PC-3 (cell line): ENCODE measurements at regions not wholly inside any gene's neighbourhood (a gene's known extent, or its start where the extent isn't known, plus 50 kb on each side); places are given as distances from the start of the nearest gene placed in this dataset.

Experiments
- ATAC-seq: fragments of 200-7000 bp; cut with Tn5 transposase; 2 replicates; pipeline ENCODE4 v1.9.1; 2020; ENCODE audit warnings: mild to moderate bottlenecking, moderate library complexity
- BruUV-seq: library from RNA; stranded (reverse); fragments of 400-500 nt; replicated peaks from 2 replicates; lab custom pipeline; 2021; lab: Mats Ljungman, UMichigan
- CTCF ChIA-PET: fragments of 300-600 bp; sonication (Branson Sonifier 250); formaldehyde crosslinking; loops from one replicate; lab custom pipeline; 2022; ENCODE audit warnings: antibody characterized with exemption; lab: Charles Lee
- POLR2A ChIA-PET: fragments of 300-600 bp; sonication (Branson Sonifier 250); formaldehyde crosslinking; loops from one replicate; lab custom pipeline; 2022; ENCODE audit warnings: antibody characterized with exemption; ENCODE audit not compliant: unreplicated experiment; lab: Charles Lee
- DNase-seq: peaks from one replicate; pipeline ENCODE4 v3.0.0-alpha.2; 2015
- H2AFZ ChIP-seq: fragments of 300-600 bp; sonication (generic); 2 replicates; pipeline ENCODE4 v1.6.0; 2016; ENCODE audit warnings: antibody characterized with exemption, low read length
- H3F3A ChIP-seq: fragments of 300-600 bp; sonication (generic); one replicate; pipeline ENCODE4 v1.6.0; 2017; ENCODE audit warnings: antibody characterized with exemption, low read length, control low read depth, mild to moderate bottlenecking; ENCODE audit not compliant: unreplicated experiment
- H3K27ac ChIP-seq: fragments of 300-600 bp; sonication (generic); 2 replicates; pipeline ENCODE4 v1.5.1; 2016; ENCODE audit warnings: mild to moderate bottlenecking, low read length
- H3K27me3 ChIP-seq: fragments of 300-600 bp; sonication (generic); 2 replicates; pipeline ENCODE4 v1.6.1; 2016; ENCODE audit warnings: low read length, mixed read lengths
- H3K36me3 ChIP-seq: fragments of 300-600 bp; sonication (generic); 2 replicates; pipeline ENCODE4 v1.6.1; 2016; ENCODE audit warnings: low read depth, mixed run types, low read length, mixed read lengths
- H3K4me1 ChIP-seq: fragments of 300-600 bp; sonication (generic); 2 replicates; pipeline ENCODE4 v1.5.1; 2016; ENCODE audit warnings: low read length; ENCODE audit not compliant: insufficient read depth
- H3K4me2 ChIP-seq: fragments of 300-600 bp; sonication (generic); 2 replicates; pipeline ENCODE4 v1.6.0; 2016; ENCODE audit warnings: low read length
- H3K4me3 ChIP-seq: fragments of 300-600 bp; sonication (generic); 2 replicates; pipeline ENCODE4 v1.5.1; 2016; ENCODE audit warnings: mild to moderate bottlenecking, low read length, mixed read lengths
- H3K79me2 ChIP-seq: fragments of 300-600 bp; sonication (generic); 2 replicates; pipeline ENCODE4 v1.6.1; 2017; ENCODE audit warnings: low read length, mixed read lengths
- H3K9ac ChIP-seq: fragments of 300-600 bp; sonication (generic); 2 replicates; pipeline ENCODE4 v1.6.0; 2016; ENCODE audit warnings: mild to moderate bottlenecking, low read length
- H3K9me2 ChIP-seq: fragments of 300-600 bp; sonication (generic); replicated peaks from 2 replicates; pipeline ENCODE4 v1.6.1; 2016; ENCODE audit warnings: mixed run types, low read length, mixed read lengths
- H3K9me3 ChIP-seq: fragments of 300-600 bp; sonication (generic); 2 replicates; pipeline ENCODE4 v1.6.1; 2016; ENCODE audit warnings: low read length, mixed read lengths
- H4K20me1 ChIP-seq: fragments of 300-600 bp; sonication (generic); 2 replicates; pipeline ENCODE4 v1.6.1; 2016; ENCODE audit warnings: low read length, mixed read lengths
- CTCF ChIP-seq: fragments of 300-600 bp; sonication (generic); conservative IDR thresholded peaks from 2 replicates; pipeline ENCODE4 v1.5.1; 2017; ENCODE audit warnings: antibody characterized with exemption, low read depth, mild to moderate bottlenecking, low read length
- EZH2 ChIP-seq: fragments of 300-600 bp; sonication (generic); IDR thresholded peaks from one replicate; pipeline ENCODE4 v1.6.1; 2017; ENCODE audit warnings: antibody characterized with exemption, mild to moderate bottlenecking, low read length; ENCODE audit not compliant: unreplicated experiment
- EZH2phosphoT487 ChIP-seq: fragments of 300-600 bp; sonication (generic); IDR thresholded peaks from 2 replicates; pipeline ENCODE4 v1.6.1; 2018; ENCODE audit warnings: mild to moderate bottlenecking, antibody characterized with exemption, low read length, borderline replicate concordance
- intact Hi-C: fragments of 100-400 bp; cut with micrococcal nuclease; formaldehyde crosslinking; loops from 2 replicates; pipeline ENCODE4 v1.9.0; 2023

GRCh38 chr20:54377992-54378773 lies 97.2 kb upstream of the DOK5 start:
- no peak for TF ChIP-seq EZH2phosphoT487
- Histone ChIP-seq H3K36me3 (no peaks in the 10 kb centered on the region), H3K79me2 (no peaks in the 10 kb centered on the region), H3K9me3 (no peaks in the 10 kb centered on the region), H3K4me2 (no peak overlapping the region), H3K27me3 (peaks cover 36% of the 10 kb centered on the region), H3K9ac (no peak overlapping the region), H2AFZ (no peak overlapping the region), H3K4me3 (no peak overlapping the region), H4K20me1 (no peaks in the 10 kb centered on the region), H3K27ac (no peak overlapping the region), H3K9me2 (no peaks in the 10 kb centered on the region), H3K4me1 (no peaks in the 10 kb centered on the region), H3F3A (no peaks in the 10 kb centered on the region)
- no peak for DNase-seq
- no TSS peak for BruUV-seq
- no peak for ATAC-seq
- ChIA-PET CTCF (no interaction called here), POLR2A (no interaction called here)
- intact Hi-C loops: no loop called here

- H3K79me2 ChIP-seq: no peaks in the 10 kb centered on the region
- no peaks in the 10 kb centered on the region for H4K20me1 ChIP-seq
- no peaks in the 10 kb centered on the region for H3F3A ChIP-seq
- no peak for TF ChIP-seq EZH2phosphoT487
- no peak for TF ChIP-seq CTCF
- no peak for TF ChIP-seq EZH2
- DNase-seq (no peak), ATAC-seq (no peak)
- POLR2A ChIA-PET: no interaction called here
- no peaks in the 10 kb centered on the region for H3K36me3 ChIP-seq
- H3K4me1 ChIP-seq: no peaks in the 10 kb centered on the region
- CTCF ChIA-PET: no interaction called here
- H3K9me2 ChIP-seq: no peaks in the 10 kb centered on the region
- intact Hi-C loops: no loop called here
- no peak overlapping the region for H3K27ac ChIP-seq
- H3K4me3 ChIP-seq: no peak overlapping the region
- H3K27me3 ChIP-seq: peaks cover 52% of the 10 kb centered on the region
- no peaks in the 10 kb centered on the region for H3K9me3 ChIP-seq
- BruUV-seq: no TSS peak
- H3K4me2 ChIP-seq: no peak overlapping the region
- H2AFZ ChIP-seq: no peak overlapping the region
- no peak overlapping the region for H3K9ac ChIP-seq
Measured at GRCh38 chr20:54379893-54380584, 95.4 kb upstream of the DOK5 start.

- Histone ChIP-seq H3K9me3 (no peaks in the 10 kb centered on the region), H3K4me3 (no peak overlapping the region), H3K27me3 (peaks cover 60% of the 10 kb centered on the region), H3K9ac (no peak overlapping the region), H3K79me2 (no peaks in the 10 kb centered on the region), H3K4me2 (no peak overlapping the region), H3K27ac (no peak overlapping the region), H3K9me2 (no peaks in the 10 kb centered on the region), H2AFZ (no peak overlapping the region), H3K36me3 (no peaks in the 10 kb centered on the region), H4K20me1 (no peaks in the 10 kb centered on the region), H3K4me1 (no peaks in the 10 kb centered on the region), H3F3A (no peaks in the 10 kb centered on the region)
- TF ChIP-seq EZH2 (no peak), CTCF (no peak), EZH2phosphoT487 (no peak)
- POLR2A ChIA-PET: no interaction called here
- CTCF ChIA-PET: no interaction called here
- ATAC-seq: no peak
- BruUV-seq: no TSS peak
- no peak for DNase-seq
- intact Hi-C loops: no loop called here
Measured at GRCh38 chr20:54382419-54382818, 93.0 kb upstream of the DOK5 start.
